ENCODE measurements at regions not wholly inside any gene's neighbourhood (a gene's known extent, or its start where the extent isn't known, plus 50 kb on each side); places are given as distances from the start of the nearest gene placed in this dataset.

- TF ChIP-seq CTCF (optimal IDR thresholded peaks at IDR 0.05 in 1 of 3, IDR thresholded peaks at IDR 0.05 in 1 of 3, conservative IDR thresholded peaks at IDR 0.05 in 1 of 3; ENCODE audit: extremely low read depth in 1 of 3, insufficient read depth in 2 of 3, low read length in 3 of 3), result no peak
- no peak for TF ChIP-seq EZH2 (IDR thresholded peaks at IDR 0.05; ENCODE audit: low read length)
These were observed 666.3 kb downstream of the ZBBX start for GRCh38 chr3:166713787-166714186.

Data from keratinocyte (primary cell).